ENCODE measurements at regions not wholly inside any gene's neighbourhood (a gene's known extent, or its start where the extent isn't known, plus 50 kb on each side); places are given as distances from the start of the nearest gene placed in this dataset.

- DNase-seq (ENCODE audit: extremely low read depth in 1 of 2, low read depth in 1 of 2) = no peak
These were observed 201.9 kb downstream of the AACS start for GRCh38 chr12:125267114-125267513.

DNA sequence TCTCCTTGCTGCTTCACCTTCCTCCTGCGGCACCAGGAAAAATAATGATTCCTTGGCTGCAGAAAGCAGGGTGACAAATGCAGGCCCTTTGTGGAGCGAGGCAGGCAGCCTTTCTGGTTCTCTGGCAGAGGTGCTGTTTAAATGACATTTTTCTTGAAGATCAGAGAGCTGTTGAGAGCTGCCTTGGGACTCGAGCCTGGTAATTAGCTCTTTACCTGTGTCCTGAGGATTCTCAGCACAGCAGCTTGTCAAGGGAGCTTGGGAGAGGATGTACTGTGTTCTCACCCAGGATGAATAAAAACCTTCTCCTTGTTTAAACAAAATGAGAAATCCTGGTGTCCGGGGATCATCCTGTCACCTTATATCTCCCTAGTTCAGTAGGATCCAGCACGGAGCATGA is 204.0 kb downstream of the AACS start:
- no peak for DNase-seq (ENCODE audit: extremely low read depth in 1 of 2, low read depth in 1 of 2)

- no peak for DNase-seq (ENCODE audit: extremely low read depth in 1 of 2, low read depth in 1 of 2)
These were observed 206.7 kb downstream of the AACS start for GRCh38 chr12:125271892-125272291.

GRCh38 chr12:125272383-125272933 is 207.2 kb downstream of the AACS start:
- no peak for DNase-seq (ENCODE audit: extremely low read depth in 1 of 2, low read depth in 1 of 2)

GRCh38 chr12:125276567-125276966 is 211.3 kb downstream of the AACS start:
- DNase-seq (ENCODE audit: extremely low read depth in 1 of 2, low read depth in 1 of 2) = no peak

DNA sequence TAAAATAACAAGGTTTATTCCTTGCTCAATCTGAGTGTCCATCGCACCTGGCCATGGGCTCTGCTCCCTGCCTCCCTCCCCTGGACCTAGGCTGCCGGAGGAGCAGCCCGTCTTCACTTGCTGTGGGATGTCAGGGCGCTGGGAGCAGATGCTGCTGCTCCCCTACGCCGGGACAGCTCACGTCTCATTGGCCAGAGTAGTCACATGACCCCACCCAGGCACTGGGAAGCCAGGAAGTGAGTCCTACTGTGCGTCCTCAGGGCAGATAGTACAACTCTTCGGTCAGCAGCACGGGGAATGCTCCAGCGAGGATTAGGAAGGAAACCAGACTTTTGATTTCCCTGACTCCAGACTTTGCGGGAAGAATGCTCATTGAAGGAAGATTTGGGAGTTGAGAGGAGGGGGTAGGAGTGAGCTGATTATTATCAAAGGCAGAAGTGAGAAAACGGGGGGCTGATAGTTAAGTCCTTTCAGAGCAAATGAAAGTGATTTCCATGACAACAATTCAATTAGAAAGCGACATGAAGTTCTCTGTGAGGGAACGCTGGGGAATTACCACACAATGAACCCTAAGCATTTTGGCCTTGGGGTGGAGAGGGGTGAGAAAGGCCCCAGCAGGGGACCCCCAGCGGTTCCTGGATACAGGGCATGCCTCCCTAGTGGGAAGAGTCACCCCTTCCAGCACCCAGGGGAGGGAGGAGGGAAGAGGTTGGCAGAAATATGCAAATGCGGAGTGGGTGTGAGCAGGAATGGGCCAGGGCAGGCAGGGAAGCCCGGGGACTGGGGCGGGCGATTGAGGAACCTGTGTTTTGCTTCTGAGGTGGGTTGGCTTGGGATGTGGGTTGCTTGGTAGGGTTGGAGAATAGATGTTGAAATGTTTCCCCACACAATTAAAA is 215.5 kb downstream of the AACS start:
- DNase-seq (ENCODE audit: extremely low read depth in 1 of 2, low read depth in 1 of 2) = no peak

DNA sequence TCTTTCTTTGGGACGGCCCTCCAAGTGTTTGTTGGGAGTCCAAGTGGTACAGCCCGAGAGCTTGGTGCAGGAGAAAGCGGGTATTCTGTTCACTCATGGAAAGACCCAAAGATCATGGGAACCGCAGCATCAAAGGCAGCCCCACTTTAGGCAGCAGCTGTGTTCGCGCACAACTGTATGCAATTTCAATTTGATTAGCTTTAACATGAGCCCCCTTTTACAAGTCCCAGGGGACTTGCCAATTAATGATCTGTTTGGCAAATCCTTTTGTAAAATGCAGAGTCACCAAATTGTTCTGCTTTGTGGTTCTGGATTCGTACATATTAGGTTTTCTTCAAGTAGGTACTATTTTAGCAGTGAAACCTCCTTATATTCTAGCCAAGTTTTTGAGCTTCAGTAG is 217.7 kb downstream of the AACS start:
- DNase-seq (ENCODE audit: extremely low read depth in 1 of 2, low read depth in 1 of 2) = no peak

DNA sequence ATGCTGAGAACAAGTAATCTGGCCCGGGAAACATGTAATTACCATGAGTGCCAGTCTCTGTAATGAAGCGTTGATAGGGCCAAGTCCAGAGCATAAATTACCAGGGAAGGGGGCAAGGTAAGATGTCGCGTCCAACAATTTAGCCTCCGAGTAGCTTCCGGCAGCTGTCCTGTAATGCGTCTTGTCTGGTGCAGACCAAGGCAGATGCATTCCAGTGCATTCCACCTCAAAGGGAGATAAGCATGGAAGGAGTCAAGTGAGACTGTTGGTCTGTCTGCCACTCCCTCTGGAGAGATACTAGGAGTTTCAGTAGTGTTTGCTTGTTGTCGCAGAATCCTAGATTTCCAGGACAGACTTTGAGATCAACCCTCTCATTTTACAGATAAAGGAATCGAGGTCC is 218.3 kb downstream of the AACS start:
- no peak for DNase-seq (ENCODE audit: extremely low read depth in 1 of 2, low read depth in 1 of 2)

- DNase-seq (ENCODE audit: extremely low read depth in 1 of 2, low read depth in 1 of 2) = no peak
These were observed 218.9 kb downstream of the AACS start for GRCh38 chr12:125284087-125284486.

DNA sequence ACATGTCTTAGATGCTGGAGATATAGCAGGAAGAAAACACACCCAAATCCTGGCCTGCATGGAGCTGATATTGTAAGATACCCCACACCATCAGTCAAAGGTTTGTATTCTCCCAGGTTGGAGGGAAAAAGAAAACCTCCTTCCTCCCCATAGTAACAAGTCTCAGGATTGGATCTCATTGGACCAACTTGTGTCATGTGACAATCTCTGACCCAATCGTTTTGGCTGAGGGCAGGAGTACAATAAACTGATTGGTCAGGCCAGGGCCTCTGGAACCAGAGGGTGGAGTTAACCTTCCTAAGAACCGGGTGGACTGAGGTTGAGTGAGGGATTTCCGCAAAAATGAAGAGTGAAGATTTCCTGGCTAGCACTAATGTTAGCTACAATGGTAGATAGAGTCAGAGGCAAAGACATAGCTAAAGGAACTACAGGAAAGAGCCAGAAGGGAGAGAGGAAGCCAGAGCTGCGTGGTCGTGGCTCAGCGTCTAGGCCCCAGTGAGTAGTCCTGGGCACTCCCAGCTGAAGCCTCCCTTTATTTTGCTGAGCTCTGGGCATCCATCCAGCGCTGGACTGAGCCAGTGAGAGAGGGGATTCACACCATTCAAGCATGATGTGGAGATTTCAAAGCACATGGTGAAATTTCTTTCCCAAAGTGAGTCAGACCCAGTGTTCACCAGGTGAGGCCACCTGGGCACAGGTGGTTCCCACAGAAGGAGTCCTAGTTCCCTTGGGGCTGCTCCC is 219.9 kb downstream of the AACS start:
- DNase-seq (ENCODE audit: extremely low read depth in 1 of 2, low read depth in 1 of 2) = no peak

DNA sequence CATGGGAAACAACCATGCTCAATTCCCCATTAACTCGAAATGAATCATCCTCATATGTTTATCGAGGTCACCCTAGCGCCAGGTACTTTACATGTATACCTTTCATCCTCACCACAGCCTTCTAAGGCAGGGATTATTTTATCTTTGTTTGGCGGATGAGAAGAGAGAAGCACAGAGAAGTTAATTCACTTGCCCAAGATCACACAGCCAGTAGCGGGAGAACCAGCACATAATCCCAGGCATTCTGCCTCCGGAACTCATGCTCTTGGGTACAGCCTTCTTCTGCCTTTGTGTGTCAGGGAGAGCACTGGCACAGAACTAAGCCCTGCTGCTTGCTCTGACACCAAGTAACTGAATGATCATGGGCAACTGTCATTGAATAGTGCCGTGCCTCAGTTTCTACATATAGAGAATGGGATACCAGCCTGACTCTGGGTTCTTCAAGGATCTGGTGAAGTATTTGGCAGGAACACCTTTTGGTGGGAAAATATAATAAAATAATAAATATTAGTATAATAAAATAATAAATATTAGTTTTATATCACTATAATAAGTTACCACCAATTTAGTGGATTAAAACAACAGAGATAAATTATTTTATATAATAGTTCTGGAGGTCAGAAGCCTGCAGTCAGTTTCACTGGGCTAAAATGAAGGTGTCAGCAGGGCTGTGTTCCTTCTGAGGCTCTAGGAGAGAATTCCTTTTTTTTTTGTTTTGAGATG is 220.9 kb downstream of the AACS start:
- no peak for DNase-seq (ENCODE audit: extremely low read depth in 1 of 2, low read depth in 1 of 2)

DNA sequence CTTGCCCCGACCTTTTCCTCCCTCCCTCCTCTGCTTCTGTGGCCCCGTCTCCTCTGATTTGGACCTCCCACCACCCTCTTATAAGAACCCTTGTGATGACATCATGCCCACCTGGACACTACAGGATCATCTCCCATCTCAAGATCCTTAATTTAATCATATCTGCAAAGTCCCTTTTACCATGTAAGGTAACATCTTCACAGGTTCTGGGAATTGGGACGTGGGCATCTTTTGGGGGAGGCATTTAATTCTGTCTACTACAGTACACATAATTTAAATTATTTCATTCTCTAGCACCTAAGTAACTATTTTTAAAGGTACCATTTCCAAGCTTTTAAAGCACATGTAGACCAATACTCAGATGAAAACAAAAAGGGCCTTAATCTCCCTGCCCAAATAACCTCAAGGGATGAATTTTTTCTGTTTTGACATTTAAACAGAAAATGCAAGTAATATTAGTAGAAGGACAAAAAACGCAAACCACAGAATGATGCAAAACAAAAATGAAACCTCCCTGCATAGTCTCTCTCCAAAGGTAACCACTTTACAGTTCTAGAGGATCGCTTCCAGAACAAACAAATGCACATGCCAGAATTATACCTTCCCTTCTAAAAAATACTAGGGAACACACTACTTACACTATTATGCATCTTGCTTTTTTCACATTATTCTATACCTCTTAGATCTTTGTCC is 222.1 kb downstream of the AACS start:
- no peak for DNase-seq (ENCODE audit: extremely low read depth in 1 of 2, low read depth in 1 of 2)

GRCh38 chr12:125288931-125289928 is 224.0 kb downstream of the AACS start:
- no peak for DNase-seq (ENCODE audit: extremely low read depth in 1 of 2, low read depth in 1 of 2)

DNA sequence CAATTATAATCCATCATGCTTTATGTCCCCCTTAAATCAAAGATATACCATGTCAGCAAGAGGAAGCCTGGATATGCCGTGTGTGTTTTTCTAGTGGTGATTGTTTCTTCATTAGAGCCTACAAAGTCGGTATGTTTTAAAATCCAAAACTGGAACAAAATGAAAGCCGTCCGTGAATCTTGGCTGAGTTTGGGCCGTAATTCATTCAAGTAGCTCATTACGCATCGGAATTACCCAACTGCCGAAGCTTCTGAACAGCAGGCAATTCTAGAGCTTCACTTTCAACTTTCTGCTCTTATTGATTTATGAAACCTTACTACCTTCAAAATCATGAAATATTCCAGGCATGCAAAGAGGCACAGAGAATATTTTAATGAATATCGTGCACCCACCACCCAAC is 224.7 kb downstream of the AACS start:
- no peak for DNase-seq (ENCODE audit: extremely low read depth in 1 of 2, low read depth in 1 of 2)

GRCh38 chr12:125292700-125293099 is 227.5 kb downstream of the AACS start:
- no peak for DNase-seq (ENCODE audit: extremely low read depth in 1 of 2, low read depth in 1 of 2)

- DNase-seq (ENCODE audit: extremely low read depth in 1 of 2, low read depth in 1 of 2) = no peak
These were observed 230.3 kb downstream of the AACS start for GRCh38 chr12:125295550-125295949.

DNA sequence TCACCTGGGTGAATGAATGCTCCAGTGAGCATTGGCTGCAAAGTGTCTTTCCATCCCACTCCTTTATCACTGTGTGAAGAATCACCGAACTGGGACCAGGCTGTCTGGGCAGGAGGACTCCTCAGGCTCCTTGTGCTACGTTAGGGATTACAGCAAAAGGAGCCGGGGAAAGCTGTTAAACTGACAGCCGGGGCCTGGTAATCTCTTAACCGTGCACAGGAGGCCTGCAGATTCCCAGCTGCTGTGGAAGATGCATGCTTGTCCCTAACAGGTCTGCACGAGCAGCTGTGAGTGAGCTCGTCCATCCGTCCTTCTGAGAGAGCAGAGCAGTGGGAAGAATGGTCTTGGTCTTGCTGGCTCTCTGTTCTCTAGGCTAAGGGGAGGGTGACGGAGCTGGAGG is 231.5 kb downstream of the AACS start:
- no peak for DNase-seq (ENCODE audit: extremely low read depth in 1 of 2, low read depth in 1 of 2)

GRCh38 chr12:125299840-125300239 is 234.6 kb downstream of the AACS start:
- DNase-seq (ENCODE audit: extremely low read depth in 1 of 2, low read depth in 1 of 2) = no peak

DNA sequence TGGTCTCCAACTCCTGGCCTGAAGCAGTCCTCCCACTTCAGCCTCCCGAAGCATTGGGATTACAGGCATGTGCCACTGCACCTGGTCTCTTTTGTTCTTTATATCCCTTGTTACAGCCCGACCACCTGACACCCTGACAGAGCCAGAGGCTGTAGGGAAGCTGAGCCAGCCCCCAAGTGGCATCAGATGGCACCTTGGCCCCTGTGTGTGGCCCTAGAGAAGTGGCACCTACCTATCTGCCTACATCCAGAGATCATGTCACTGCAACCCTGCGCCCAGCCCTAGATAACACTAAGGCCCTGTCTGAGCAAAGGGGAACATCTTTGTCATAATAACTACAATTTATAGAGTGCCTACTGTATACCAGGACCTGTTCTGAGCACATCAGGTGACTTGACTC is 235.0 kb downstream of the AACS start:
- no peak for DNase-seq (ENCODE audit: extremely low read depth in 1 of 2, low read depth in 1 of 2)

All from activated CD8-positive, alpha-beta memory T cell treated with anti-CD3 and anti-CD28 coated beads for 1 hour (primary cell).